SK-N-SH (cell line): ENCODE measurements at regions not wholly inside any gene's neighbourhood (a gene's known extent, or its start where the extent isn't known, plus 50 kb on each side); places are given as distances from the start of the nearest gene placed in this dataset.

Experiments
- FOXJ3 ChIP-seq: sonication (generic); formaldehyde crosslinking; IDR thresholded peaks from 2 replicates; pipeline ENCODE4 v1.5.1; 2020; ENCODE audit warnings: mild to moderate bottlenecking, missing genetic modification reagents
- MAX ChIP-seq: IDR thresholded peaks from 2 replicates; pipeline ENCODE4 v1.4.0; 2012; ENCODE audit warnings: low read depth
- MEF2A ChIP-seq: IDR thresholded peaks from 2 replicates; pipeline ENCODE4 v1.4.0; 2012; ENCODE audit warnings: low read depth, borderline replicate concordance
- POLR2AphosphoS5 ChIP-seq: IDR thresholded peaks from 2 replicates; pipeline ENCODE4 v1.6.1; 2012; ENCODE audit warnings: low read depth, low read length
- USF1 ChIP-seq: IDR thresholded peaks from 2 replicates; pipeline ENCODE4 v1.4.0; 2012; ENCODE audit warnings: low read depth, borderline replicate concordance
- TF ChIP-seq, protein P1 (sequence below): fragments of 200-600 bp; sonication (generic); IDR thresholded peaks from 2 replicates; pipeline ENCODE4 v1.6.1; 2017; ENCODE audit warnings: antibody characterized with exemption, mild to moderate bottlenecking, moderate library complexity

- TF ChIP-seq, protein P1, sequence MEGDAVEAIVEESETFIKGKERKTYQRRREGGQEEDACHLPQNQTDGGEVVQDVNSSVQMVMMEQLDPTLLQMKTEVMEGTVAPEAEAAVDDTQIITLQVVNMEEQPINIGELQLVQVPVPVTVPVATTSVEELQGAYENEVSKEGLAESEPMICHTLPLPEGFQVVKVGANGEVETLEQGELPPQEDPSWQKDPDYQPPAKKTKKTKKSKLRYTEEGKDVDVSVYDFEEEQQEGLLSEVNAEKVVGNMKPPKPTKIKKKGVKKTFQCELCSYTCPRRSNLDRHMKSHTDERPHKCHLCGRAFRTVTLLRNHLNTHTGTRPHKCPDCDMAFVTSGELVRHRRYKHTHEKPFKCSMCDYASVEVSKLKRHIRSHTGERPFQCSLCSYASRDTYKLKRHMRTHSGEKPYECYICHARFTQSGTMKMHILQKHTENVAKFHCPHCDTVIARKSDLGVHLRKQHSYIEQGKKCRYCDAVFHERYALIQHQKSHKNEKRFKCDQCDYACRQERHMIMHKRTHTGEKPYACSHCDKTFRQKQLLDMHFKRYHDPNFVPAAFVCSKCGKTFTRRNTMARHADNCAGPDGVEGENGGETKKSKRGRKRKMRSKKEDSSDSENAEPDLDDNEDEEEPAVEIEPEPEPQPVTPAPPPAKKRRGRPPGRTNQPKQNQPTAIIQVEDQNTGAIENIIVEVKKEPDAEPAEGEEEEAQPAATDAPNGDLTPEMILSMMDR: no peak
- TF ChIP-seq MEF2A (no peak), MAX (no peak), POLR2AphosphoS5 (no peak), FOXJ3 (CRISPR knock-in tag) (no peak), USF1 (no peak)
Measured at GRCh38 chr2:4465671-4466070, 762.3 kb downstream of the DCDC2C start.
